Loucy (cell line): ENCODE measurements at regions not wholly inside any gene's neighbourhood (a gene's known extent, or its start where the extent isn't known, plus 50 kb on each side); places are given as distances from the start of the nearest gene placed in this dataset.

Experiments used
- H2AFZ ChIP-seq: fragments of 200-600 bp; sonication (generic); 2 replicates; pipeline ENCODE4 v1.6.0; 2016; ENCODE audit warnings: antibody characterized with exemption, mild to moderate bottlenecking, low read length, moderate library complexity
- H3F3A ChIP-seq: fragments of 200-600 bp; 2 replicates; pipeline ENCODE4 v1.6.0; 2016; ENCODE audit warnings: antibody characterized with exemption, low read depth, mild to moderate bottlenecking
- H3K27me3 ChIP-seq: fragments of 200-600 bp; sonication (generic); 2 replicates; pipeline ENCODE4 v1.6.1; 2014; ENCODE audit warnings: low read length, mild to moderate bottlenecking; ENCODE audit not compliant: insufficient read depth, poor library complexity, severe bottlenecking
- H3K36me3 ChIP-seq: fragments of 200-600 bp; sonication (generic); 2 replicates; pipeline ENCODE4 v1.6.1; 2016; ENCODE audit warnings: low read length; ENCODE audit not compliant: insufficient read depth
- H3K4me1 ChIP-seq: fragments of 200-600 bp; sonication (generic); 2 replicates; pipeline ENCODE4 v1.5.1; 2014; ENCODE audit warnings: low read length, mild to moderate bottlenecking; ENCODE audit not compliant: insufficient read depth, poor library complexity, severe bottlenecking
- H3K4me2 ChIP-seq: fragments of 200-600 bp; sonication (generic); 2 replicates; pipeline ENCODE4 v1.6.0; 2014; ENCODE audit warnings: antibody characterized with exemption, low read length, low read depth, mild to moderate bottlenecking; ENCODE audit not compliant: poor library complexity, severe bottlenecking
- H3K4me3 ChIP-seq: fragments of 200-600 bp; sonication (generic); 2 replicates; pipeline ENCODE4 v1.5.1; 2014; ENCODE audit warnings: low read length, mild to moderate bottlenecking, mixed read lengths; ENCODE audit not compliant: poor library complexity, severe bottlenecking
- H3K79me2 ChIP-seq: fragments of 200-600 bp; sonication (generic); 2 replicates; pipeline ENCODE4 v1.6.1; 2014; ENCODE audit warnings: low read length; ENCODE audit not compliant: insufficient read depth
- H3K9ac ChIP-seq: fragments of 200-600 bp; sonication (generic); 2 replicates; pipeline ENCODE4 v1.6.0; 2014; ENCODE audit warnings: mild to moderate bottlenecking, low read depth, low read length, moderate library complexity; ENCODE audit not compliant: poor library complexity, severe bottlenecking
- H3K9me2 ChIP-seq: fragments of 200-600 bp; sonication (generic); replicated peaks from 2 replicates; pipeline ENCODE4 v1.6.1; 2016; ENCODE audit warnings: low read depth, low read length, mixed read lengths
- H3K9me3 ChIP-seq: fragments of 200-600 bp; sonication (generic); 2 replicates; pipeline ENCODE4 v1.6.1; 2014; ENCODE audit warnings: mild to moderate bottlenecking, antibody characterized with exemption, low read length, low read depth; ENCODE audit not compliant: insufficient read depth
- H4K20me1 ChIP-seq: fragments of 200-600 bp; sonication (generic); 2 replicates; pipeline ENCODE4 v1.6.0; 2014; ENCODE audit warnings: antibody characterized with exemption, low read length, mild to moderate bottlenecking; ENCODE audit not compliant: insufficient read depth, poor library complexity, severe bottlenecking
- CTCF ChIP-seq: fragments of 200-600 bp; sonication (generic); conservative IDR thresholded peaks from 2 replicates; pipeline ENCODE4 v1.5.1; 2014; ENCODE audit warnings: mild to moderate bottlenecking, antibody characterized with exemption, low read length
- EZH2phosphoT487 ChIP-seq: fragments of 200-600 bp; IDR thresholded peaks from 2 replicates; pipeline ENCODE4 v1.6.1; 2018; ENCODE audit warnings: antibody characterized with exemption, mild to moderate bottlenecking, moderate library complexity, borderline replicate concordance

DNA sequence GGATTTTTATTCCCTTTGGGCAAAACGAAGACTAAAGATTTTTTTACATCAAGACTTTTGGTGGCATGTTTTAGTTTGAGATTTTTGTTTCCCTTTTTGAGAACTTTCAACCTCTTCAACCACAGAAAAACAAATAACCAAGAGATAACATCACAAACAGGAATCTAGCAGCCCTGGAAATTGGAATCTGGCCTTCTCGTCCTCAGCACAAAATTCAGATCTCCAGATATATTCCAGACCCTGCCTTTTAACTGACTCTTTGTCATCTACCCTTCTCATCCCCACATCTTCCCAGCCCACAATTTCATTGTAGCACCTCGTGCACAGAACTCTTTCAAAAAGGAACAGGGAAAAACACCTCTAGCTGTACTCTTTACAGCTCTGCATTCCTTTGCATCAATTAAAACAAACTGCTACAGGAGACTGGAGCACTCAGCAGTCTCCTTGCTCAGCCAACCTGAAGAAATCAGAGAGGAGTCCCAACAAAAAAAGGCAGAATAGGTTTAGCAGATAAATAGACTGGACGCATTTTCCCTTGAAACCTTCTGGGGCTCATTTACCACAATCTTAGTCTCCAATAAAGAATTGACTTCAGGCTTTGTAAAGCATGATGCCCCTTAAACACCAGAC, 251.0 kb downstream of the TTLL7 start:
- Histone ChIP-seq H3K4me1 (no peaks in the 10 kb centered on the region), H3K27me3 (no peaks in the 10 kb centered on the region), H3K9ac (no peak overlapping the region), H3K9me3 (no peaks in the 10 kb centered on the region), H4K20me1 (no peaks in the 10 kb centered on the region), H3K4me2 (no peak overlapping the region), H3K9me2 (no peaks in the 10 kb centered on the region), H3F3A (no peaks in the 10 kb centered on the region), H2AFZ (no peak overlapping the region), H3K79me2 (no peaks in the 10 kb centered on the region), H3K36me3 (no peaks in the 10 kb centered on the region), H3K4me3 (no peak overlapping the region)
- no peak for TF ChIP-seq EZH2phosphoT487
- TF ChIP-seq CTCF: no peak

GRCh38 chr1:83746234-83746633, 252.7 kb downstream of the TTLL7 start:
- no peak for TF ChIP-seq EZH2phosphoT487
- no peak for TF ChIP-seq CTCF
- no peaks in the 10 kb centered on the region for H3K9me3 ChIP-seq
- H3K4me1 ChIP-seq: no peaks in the 10 kb centered on the region
- H3F3A ChIP-seq: no peaks in the 10 kb centered on the region
- H3K36me3 ChIP-seq: no peaks in the 10 kb centered on the region
- H3K9me2 ChIP-seq: no peaks in the 10 kb centered on the region
- H3K79me2 ChIP-seq: no peaks in the 10 kb centered on the region
- no peak overlapping the region for H2AFZ ChIP-seq
- no peak overlapping the region for H3K9ac ChIP-seq
- no peaks in the 10 kb centered on the region for H4K20me1 ChIP-seq
- no peak overlapping the region for H3K4me3 ChIP-seq
- H3K4me2 ChIP-seq: no peak overlapping the region
- no peaks in the 10 kb centered on the region for H3K27me3 ChIP-seq

DNA sequence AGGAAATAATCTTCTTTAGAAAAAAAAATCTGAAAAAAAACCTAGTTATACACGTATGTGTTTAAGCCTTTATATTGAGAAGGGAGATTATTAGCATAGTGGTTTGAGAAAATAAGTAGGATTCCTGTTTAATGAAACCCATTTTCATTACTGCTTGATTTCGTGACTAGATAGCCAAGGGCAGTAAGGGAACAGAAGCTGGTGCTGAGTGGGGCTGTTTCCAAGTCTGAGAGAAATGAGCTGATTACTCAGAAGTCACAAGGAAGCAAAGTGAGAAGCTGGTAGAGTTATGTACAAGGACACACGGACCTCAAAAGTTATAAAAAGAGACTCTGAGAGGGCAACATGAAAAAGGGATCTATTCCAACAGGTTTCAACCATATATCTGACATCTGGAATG, 256.5 kb downstream of the TTLL7 start:
- Histone ChIP-seq H4K20me1 (no peaks in the 10 kb centered on the region), H3K79me2 (no peaks in the 10 kb centered on the region), H2AFZ (no peak overlapping the region), H3K9me3 (no peaks in the 10 kb centered on the region), H3K4me1 (no peaks in the 10 kb centered on the region), H3K9ac (no peak overlapping the region), H3K4me3 (no peak overlapping the region), H3F3A (no peaks in the 10 kb centered on the region), H3K36me3 (no peaks in the 10 kb centered on the region), H3K27me3 (no peaks in the 10 kb centered on the region), H3K9me2 (no peaks in the 10 kb centered on the region), H3K4me2 (no peak overlapping the region)
- TF ChIP-seq EZH2phosphoT487 (no peak), CTCF (no peak)
